B cell (primary cell): ENCODE measurements at regions not wholly inside any gene's neighbourhood (a gene's known extent, or its start where the extent isn't known, plus 50 kb on each side); places are given as distances from the start of the nearest gene placed in this dataset.

Source experiments
- ATAC-seq: fragments of 200-7000 bp; cut with Tn5 transposase; one replicate; pipeline ENCODE4 v1.10.0; 2021; ENCODE audit warnings: low read depth, mild to moderate bottlenecking, moderate number of reproducible peaks, moderate library complexity
- CTCF ChIA-PET: fragments of 350-600 bp; sonication (Branson Sonifier 250); formaldehyde crosslinking; loops from one replicate; lab custom pipeline; 2021; ENCODE audit warnings: antibody characterized with exemption, inconsistent platforms; lab: Charles Lee
- POLR2A ChIA-PET: fragments of 350-600 bp; sonication (Branson Sonifier 250); formaldehyde crosslinking; loops from one replicate; lab custom pipeline; 2021; ENCODE audit warnings: antibody characterized with exemption; lab: Charles Lee
- DNase-seq: peaks from one replicate; pipeline ENCODE4 v3.0.0; 2013
- H2AFZ ChIP-seq: 2 replicates; pipeline ENCODE4 v1.6.1; 2012; ENCODE audit warnings: mild to moderate bottlenecking, low read depth, low read length; ENCODE audit not compliant: insufficient read depth, poor library complexity, severe bottlenecking
- H3K27ac ChIP-seq, 2 donors: 1 replicate in 1 of 2; 2 replicates in 1 of 2; pipeline ENCODE4 v1.5.1; 2012 to 2013; ENCODE audit warnings: low read length in 2 of 2, mild to moderate bottlenecking in 2 of 2, moderate library complexity in 1 of 2
- H3K27me3 ChIP-seq, 4 experiments: fragments of 200-600 bp in 1 of 4; sonication (generic) in 1 of 4; replicated peaks in 1 of 4; 1 replicate in 2 of 4; 2 replicates in 2 of 4; pipeline versions ENCODE4 v1.6.1 to v1.7.0; 2013 to 2016; ENCODE audit warnings: low read length in 3 of 4, mild to moderate bottlenecking in 2 of 4, mixed read lengths in 1 of 4, moderate library complexity in 1 of 4; ENCODE audit not compliant: insufficient read depth in 4 of 4, control insufficient read depth in 3 of 4; ENCODE audit errors: control extremely low read depth in 1 of 4
- H3K36me3 ChIP-seq, 2 experiments: replicated peaks in 1 of 2; 1 replicate in 1 of 2; 2 replicates in 1 of 2; pipeline versions ENCODE4 v1.6.1 to v1.7.1; 2013; ENCODE audit warnings: low read length in 1 of 2; ENCODE audit not compliant: insufficient read depth in 2 of 2, control insufficient read depth in 1 of 2; ENCODE audit errors: control extremely low read depth in 1 of 2, extremely low read depth in 1 of 2
- H3K4me1 ChIP-seq, 2 donors: fragments of 200-600 bp in 1 of 2; sonication (generic) in 1 of 2; 1 replicate in 1 of 2; 2 replicates in 1 of 2; pipeline versions ENCODE4 v1.5.1 to v1.6.1; 2013 to 2017; ENCODE audit warnings: low read length in 2 of 2; ENCODE audit not compliant: control insufficient read depth in 2 of 2, insufficient read depth in 2 of 2
- H3K4me2 ChIP-seq: replicated peaks from 2 replicates; pipeline ENCODE3; 2012; ENCODE audit warnings: mild to moderate bottlenecking, low read depth, low read length; ENCODE audit not compliant: poor library complexity, severe bottlenecking
- H3K4me3 ChIP-seq, 5 experiments: fragments of 200-600 bp in 1 of 5; sonication (generic) in 1 of 5; 1 replicate in 3 of 5; 2 replicates in 2 of 5; pipeline versions ENCODE4 v1.5.1 to v1.7.0; 2011 to 2016; ENCODE audit warnings: low read length in 4 of 5, mild to moderate bottlenecking in 4 of 5, low read depth in 2 of 5, control low read depth in 1 of 5, moderate library complexity in 1 of 5; ENCODE audit not compliant: insufficient read depth in 1 of 5; ENCODE audit errors: control extremely low read depth in 1 of 5, extremely low read depth in 1 of 5
- H3K79me2 ChIP-seq: fragments of 200-600 bp; sonication (generic); one replicate; pipeline ENCODE4 v1.6.0; 2016; ENCODE audit warnings: low read length; ENCODE audit not compliant: control insufficient read depth, insufficient read depth
- H3K9ac ChIP-seq: fragments of 200-600 bp; sonication (generic); 2 replicates; pipeline ENCODE4 v1.6.1; 2017; ENCODE audit warnings: mild to moderate bottlenecking, low read length, moderate library complexity
- H3K9me3 ChIP-seq, 3 donors: one replicate each; pipeline versions ENCODE4 v1.6.1 to v1.7.1; 2013; ENCODE audit warnings: low read length in 2 of 3; ENCODE audit not compliant: control insufficient read depth in 2 of 3, insufficient read depth in 1 of 3; ENCODE audit errors: control extremely low read depth in 1 of 3
- H4K20me1 ChIP-seq: 2 replicates; pipeline ENCODE4 v1.6.0; 2012; ENCODE audit warnings: mild to moderate bottlenecking, low read length; ENCODE audit not compliant: insufficient read depth, control insufficient read depth, poor library complexity, severe bottlenecking
- H3K27ac Mint-ChIP-seq: one replicate; pipeline ENCODE4 v1.8.0; 2021; ENCODE audit warnings: mixed read lengths
- H3K27me3 Mint-ChIP-seq: one replicate; pipeline ENCODE4 v1.8.0; 2021; ENCODE audit warnings: mixed read lengths
- H3K4me1 Mint-ChIP-seq: one replicate; pipeline ENCODE4 v1.8.0; 2021; ENCODE audit warnings: mixed read lengths
- H3K4me3 Mint-ChIP-seq: one replicate; pipeline ENCODE4 v1.8.0; 2021; ENCODE audit warnings: mixed read lengths
- H3K9me3 Mint-ChIP-seq: one replicate; pipeline ENCODE4 v1.8.0; 2022; ENCODE audit warnings: mixed read lengths; ENCODE audit not compliant: insufficient read depth
- CTCF ChIP-seq: fragments of 200-600 bp; IDR thresholded peaks from one replicate; pipeline ENCODE4 v1.8.0; 2022; ENCODE audit warnings: antibody characterized with exemption, mild to moderate bottlenecking
- EZH2 ChIP-seq: IDR thresholded peaks from 2 replicates; pipeline ENCODE4 v1.6.1; 2012; ENCODE audit warnings: borderline replicate concordance, low read depth, mild to moderate bottlenecking, moderate library complexity, low read length; ENCODE audit not compliant: insufficient read depth, poor library complexity, severe bottlenecking
- WGBS: methylation state at CpG from one replicate; pipeline ENCODE4 v1.1.5; 2013; ENCODE audit warnings: missing lambda C conversion rate; ENCODE audit not compliant: insufficient coverage; 5-methylcytosine and 5-hydroxymethylcytosine counted together
- intact Hi-C: fragments of 100-400 bp; cut with micrococcal nuclease; formaldehyde crosslinking; loops from one replicate; pipeline ENCODE4 v1.10.0; 2022

- no peaks in the 10 kb centered on the region for H3K9me3 Mint-ChIP-seq
- H3K27me3 Mint-ChIP-seq, result peaks cover 5% of the 10 kb centered on the region
- no peaks in the 10 kb centered on the region for H3K4me1 Mint-ChIP-seq
- POLR2A ChIA-PET, result no interaction called here
- Histone ChIP-seq H3K4me1 (no peaks in the 10 kb centered on the region), H3K4me2 (no peak overlapping the region), H4K20me1 (no peaks in the 10 kb centered on the region), H3K27me3 (peaks cover 0 to 2% (median 0%) of the 10 kb centered on the region in 4 experiments), H3K27ac (no peak overlapping the region), H3K79me2 (no peaks in the 10 kb centered on the region), H3K9ac (no peak overlapping the region), H2AFZ (no peak overlapping the region), H3K4me3 (no peak overlapping the region), H3K9me3 (no peaks in the 10 kb centered on the region), H3K36me3 (no peaks in the 10 kb centered on the region)
- TF ChIP-seq CTCF, result no peak
- no peak for TF ChIP-seq EZH2
- ATAC-seq, result no peak
- CTCF ChIA-PET, result no interaction called here
- H3K27ac Mint-ChIP-seq, result no peak overlapping the region
- intact Hi-C loops, result no loop called here
- DNase-seq, result no peak
- no peak overlapping the region for H3K4me3 Mint-ChIP-seq
Measured at GRCh38 chr10:113359655-113360054, 193.2 kb upstream of the HABP2 start.

GRCh38 chr10:113360870-113361269, 192.0 kb upstream of the HABP2 start:
- H3K4me1 Mint-ChIP-seq, result no peaks in the 10 kb centered on the region
- ChIA-PET POLR2A (no interaction called here), CTCF (no interaction called here)
- no peak for DNase-seq
- intact Hi-C loops, result no loop called here
- no peak overlapping the region for H2AFZ ChIP-seq
- H4K20me1 ChIP-seq, result no peaks in the 10 kb centered on the region
- no peaks in the 10 kb centered on the region for H3K4me1 ChIP-seq
- 82% methylated on average over 2 of the region's 4 CpGs for WGBS
- no peak overlapping the region for H3K27ac Mint-ChIP-seq
- TF ChIP-seq CTCF, result no peak
- TF ChIP-seq EZH2, result no peak
- no peak overlapping the region for H3K4me3 Mint-ChIP-seq
- no peaks in the 10 kb centered on the region for H3K36me3 ChIP-seq
- H3K9me3 ChIP-seq, result peaks cover 0 to 4% (median 0%) of the 10 kb centered on the region in 3 donors
- ATAC-seq, result no peak
- H3K27ac ChIP-seq, result no peak overlapping the region
- H3K27me3 ChIP-seq, result peaks cover 0 to 2% (median 0%) of the 10 kb centered on the region in 4 experiments
- no peak overlapping the region for H3K4me3 ChIP-seq
- peaks cover 5% of the 10 kb centered on the region for H3K27me3 Mint-ChIP-seq
- H3K9me3 Mint-ChIP-seq, result peaks cover 2% of the 10 kb centered on the region
- H3K79me2 ChIP-seq, result no peaks in the 10 kb centered on the region
- no peak overlapping the region for H3K9ac ChIP-seq
- no peak overlapping the region for H3K4me2 ChIP-seq
